Calu3 (cell line): ENCODE measurements at regions not wholly inside any gene's neighbourhood (a gene's known extent, or its start where the extent isn't known, plus 50 kb on each side); places are given as distances from the start of the nearest gene placed in this dataset.

Source experiments
- BruUV-seq: library from RNA; stranded (reverse); fragments of 400-500 nt; replicated peaks from 2 replicates; lab custom pipeline; 2021; lab: Mats Ljungman, UMichigan
- CTCF ChIA-PET: fragments of 300-600 bp; sonication (Branson Sonifier 250); formaldehyde crosslinking; loops from one replicate; lab custom pipeline; 2022; ENCODE audit warnings: antibody characterized with exemption; lab: Charles Lee
- DNase-seq: peaks from one replicate; pipeline ENCODE4 v3.0.0; 2022
- H3K27ac Mint-ChIP-seq: one replicate; pipeline ENCODE4 v1.8.0; 2022; ENCODE audit warnings: mixed read lengths; ENCODE audit not compliant: unreplicated experiment
- H3K27me3 Mint-ChIP-seq: one replicate; pipeline ENCODE4 v1.8.0; 2022; ENCODE audit warnings: mixed read lengths; ENCODE audit not compliant: unreplicated experiment
- H3K36me3 Mint-ChIP-seq: one replicate; pipeline ENCODE4 v1.8.0; 2022; ENCODE audit warnings: mild to moderate bottlenecking, moderate library complexity, mixed read lengths; ENCODE audit not compliant: insufficient read depth, unreplicated experiment
- H3K4me1 Mint-ChIP-seq: one replicate; pipeline ENCODE4 v1.8.0; 2022; ENCODE audit warnings: mild to moderate bottlenecking, low read depth, mixed read lengths; ENCODE audit not compliant: unreplicated experiment
- H3K4me3 Mint-ChIP-seq: one replicate; pipeline ENCODE4 v1.8.0; 2022; ENCODE audit warnings: mild to moderate bottlenecking, low read depth, moderate library complexity, mixed read lengths; ENCODE audit not compliant: unreplicated experiment
- H3K9me3 Mint-ChIP-seq: one replicate; pipeline ENCODE4 v1.8.0; 2022; ENCODE audit warnings: low read depth, mixed read lengths; ENCODE audit not compliant: unreplicated experiment
- intact Hi-C: fragments of 100-400 bp; cut with micrococcal nuclease; formaldehyde crosslinking; loops from one replicate; pipeline ENCODE4 v1.10.0; 2022; ENCODE audit not compliant: unreplicated experiment
- TF ChIP-seq, protein P1 (sequence below): fragments of 200-600 bp; IDR thresholded peaks from one replicate; pipeline ENCODE4 v1.8.0; 2022; ENCODE audit warnings: antibody characterized with exemption; ENCODE audit not compliant: unreplicated experiment

DNA sequence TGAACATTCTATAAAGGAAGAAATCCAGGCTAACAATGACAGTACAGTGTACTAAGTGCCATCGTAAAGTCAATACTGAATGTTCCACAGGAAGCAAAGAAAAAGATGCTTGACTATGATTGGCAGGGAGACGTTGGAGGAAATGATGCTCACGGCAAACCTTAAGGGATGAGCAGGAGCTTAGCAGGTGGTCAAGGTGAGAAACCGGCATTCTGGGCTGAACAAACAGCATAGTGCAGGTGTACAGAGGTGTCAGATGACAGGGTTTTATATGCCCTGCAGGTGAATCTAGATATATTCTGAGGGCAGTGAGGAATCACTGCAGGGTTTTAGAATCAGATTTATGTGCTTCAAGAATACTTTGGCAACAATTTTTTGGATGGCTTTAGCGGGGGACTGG lies 85.3 kb upstream of the HEPHL1 start:
- BruUV-seq = no TSS peak
- intact Hi-C loops = no loop called here
- TF ChIP-seq, protein P1, sequence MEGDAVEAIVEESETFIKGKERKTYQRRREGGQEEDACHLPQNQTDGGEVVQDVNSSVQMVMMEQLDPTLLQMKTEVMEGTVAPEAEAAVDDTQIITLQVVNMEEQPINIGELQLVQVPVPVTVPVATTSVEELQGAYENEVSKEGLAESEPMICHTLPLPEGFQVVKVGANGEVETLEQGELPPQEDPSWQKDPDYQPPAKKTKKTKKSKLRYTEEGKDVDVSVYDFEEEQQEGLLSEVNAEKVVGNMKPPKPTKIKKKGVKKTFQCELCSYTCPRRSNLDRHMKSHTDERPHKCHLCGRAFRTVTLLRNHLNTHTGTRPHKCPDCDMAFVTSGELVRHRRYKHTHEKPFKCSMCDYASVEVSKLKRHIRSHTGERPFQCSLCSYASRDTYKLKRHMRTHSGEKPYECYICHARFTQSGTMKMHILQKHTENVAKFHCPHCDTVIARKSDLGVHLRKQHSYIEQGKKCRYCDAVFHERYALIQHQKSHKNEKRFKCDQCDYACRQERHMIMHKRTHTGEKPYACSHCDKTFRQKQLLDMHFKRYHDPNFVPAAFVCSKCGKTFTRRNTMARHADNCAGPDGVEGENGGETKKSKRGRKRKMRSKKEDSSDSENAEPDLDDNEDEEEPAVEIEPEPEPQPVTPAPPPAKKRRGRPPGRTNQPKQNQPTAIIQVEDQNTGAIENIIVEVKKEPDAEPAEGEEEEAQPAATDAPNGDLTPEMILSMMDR = no peak
- H3K4me1 Mint-ChIP-seq = no peaks in the 10 kb centered on the region
- peaks cover 44% of the 10 kb centered on the region for H3K27me3 Mint-ChIP-seq
- CTCF ChIA-PET = no interaction called here
- H3K36me3 Mint-ChIP-seq = no peaks in the 10 kb centered on the region
- no peak overlapping the region for H3K27ac Mint-ChIP-seq
- no peaks in the 10 kb centered on the region for H3K9me3 Mint-ChIP-seq
- no peak overlapping the region for H3K4me3 Mint-ChIP-seq
- no peak for DNase-seq

DNA sequence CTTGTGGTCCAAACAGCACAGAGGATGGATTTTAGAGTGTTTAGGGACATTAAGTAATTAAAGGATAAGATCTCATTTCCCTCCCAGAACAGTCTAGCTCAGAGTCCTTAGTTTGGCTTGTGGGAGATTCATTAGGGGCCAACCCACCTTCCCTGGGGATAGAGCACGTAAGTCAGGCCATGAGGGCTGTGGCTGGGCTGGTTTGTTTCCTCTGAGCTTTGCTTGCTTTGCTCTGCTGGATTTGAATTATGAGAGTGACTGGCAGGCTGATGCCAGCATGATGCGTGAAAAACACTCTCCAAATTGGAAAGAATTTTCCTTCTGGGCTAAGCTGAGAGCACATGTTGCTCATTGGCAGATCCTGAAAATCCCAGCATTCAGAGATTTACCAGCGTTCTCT lies 84.7 kb upstream of the HEPHL1 start:
- TF ChIP-seq, protein P1 = no peak
- no peaks in the 10 kb centered on the region for H3K36me3 Mint-ChIP-seq
- intact Hi-C loops = no loop called here
- peaks cover 44% of the 10 kb centered on the region for H3K27me3 Mint-ChIP-seq
- CTCF ChIA-PET = no interaction called here
- H3K27ac Mint-ChIP-seq = no peak overlapping the region
- no peaks in the 10 kb centered on the region for H3K9me3 Mint-ChIP-seq
- no TSS peak for BruUV-seq
- no peak overlapping the region for H3K4me3 Mint-ChIP-seq
- no peak for DNase-seq
- no peaks in the 10 kb centered on the region for H3K4me1 Mint-ChIP-seq

DNA sequence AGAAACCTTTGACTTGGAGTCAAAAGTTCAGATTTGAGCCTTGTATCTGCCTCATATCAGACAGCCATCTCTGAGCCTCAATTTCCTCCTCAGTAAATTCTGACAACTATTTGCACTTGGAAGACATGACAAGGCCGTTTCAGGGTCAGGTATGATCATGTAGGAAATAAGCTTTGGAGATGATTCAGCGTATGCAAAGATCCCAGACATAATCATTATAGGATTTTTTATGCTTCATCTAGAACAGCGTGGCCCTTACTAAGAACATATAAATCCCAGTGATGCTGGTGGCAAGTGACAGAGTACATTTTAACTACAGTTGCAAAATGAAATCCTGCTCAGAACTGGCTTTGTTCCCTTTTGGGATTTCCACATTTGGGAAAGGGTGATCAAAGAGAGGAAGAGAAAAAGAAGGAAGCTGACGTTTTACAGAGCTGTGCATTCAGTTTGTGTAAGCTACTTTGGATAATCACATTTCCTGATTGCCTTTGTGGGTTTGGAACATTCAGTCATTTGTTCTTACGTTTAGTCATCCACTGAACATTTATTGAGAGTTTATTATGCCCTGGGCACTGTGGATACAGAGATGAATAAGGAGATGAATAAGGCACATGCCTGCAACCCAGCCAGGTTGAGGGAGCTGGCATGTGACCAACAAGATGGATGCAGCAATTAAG lies 81.9 kb upstream of the HEPHL1 start:
- H3K27ac Mint-ChIP-seq = no peak overlapping the region
- TF ChIP-seq, protein P1 = no peak
- BruUV-seq = no TSS peak
- no peak overlapping the region for H3K4me3 Mint-ChIP-seq
- no peaks in the 10 kb centered on the region for H3K36me3 Mint-ChIP-seq
- intact Hi-C loops = no loop called here
- DNase-seq = no peak
- no peaks in the 10 kb centered on the region for H3K4me1 Mint-ChIP-seq
- CTCF ChIA-PET = no interaction called here
- peaks cover 34% of the 10 kb centered on the region for H3K27me3 Mint-ChIP-seq
- H3K9me3 Mint-ChIP-seq = no peaks in the 10 kb centered on the region

DNA sequence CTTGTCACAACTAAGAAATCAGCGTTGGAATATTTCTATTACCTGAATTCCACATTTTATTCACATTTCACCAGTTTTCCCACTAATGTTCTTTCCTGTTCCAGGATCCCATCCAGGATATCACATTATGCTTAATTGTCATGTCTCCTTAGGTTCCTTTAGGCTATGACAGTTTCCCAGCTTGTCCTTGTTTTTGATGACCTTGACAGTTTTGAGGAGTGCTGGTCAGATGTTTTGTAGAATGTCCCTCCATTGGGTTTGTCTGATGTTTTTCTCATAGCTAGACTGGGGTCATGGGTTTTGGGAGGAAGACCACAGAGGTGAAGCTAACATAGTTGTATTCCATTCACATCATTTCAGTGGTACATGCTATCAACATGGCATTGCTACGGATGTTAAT lies 80.8 kb upstream of the HEPHL1 start:
- Mint-ChIP-seq H3K9me3 (no peaks in the 10 kb centered on the region), H3K4me3 (no peak overlapping the region), H3K4me1 (no peaks in the 10 kb centered on the region), H3K27me3 (peaks cover 22% of the 10 kb centered on the region), H3K27ac (no peak overlapping the region), H3K36me3 (no peaks in the 10 kb centered on the region)
- intact Hi-C loops = no loop called here
- CTCF ChIA-PET = no interaction called here
- no peak for DNase-seq
- no TSS peak for BruUV-seq
- TF ChIP-seq, protein P1 = no peak
